ENCODE measurements at regions not wholly inside any gene's neighbourhood (a gene's known extent, or its start where the extent isn't known, plus 50 kb on each side); places are given as distances from the start of the nearest gene placed in this dataset.
"Not testable (repeated sequence)": the region's sequence is repeated elsewhere in the genome, so short reads cannot be mapped to it uniquely, and the experiment has no call there.

GRCh38 chr2:106257830-106258229 is 63.7 kb upstream of the UXS1 start:
- DNase-seq (ENCODE audit: low read depth) = no peak

DNA sequence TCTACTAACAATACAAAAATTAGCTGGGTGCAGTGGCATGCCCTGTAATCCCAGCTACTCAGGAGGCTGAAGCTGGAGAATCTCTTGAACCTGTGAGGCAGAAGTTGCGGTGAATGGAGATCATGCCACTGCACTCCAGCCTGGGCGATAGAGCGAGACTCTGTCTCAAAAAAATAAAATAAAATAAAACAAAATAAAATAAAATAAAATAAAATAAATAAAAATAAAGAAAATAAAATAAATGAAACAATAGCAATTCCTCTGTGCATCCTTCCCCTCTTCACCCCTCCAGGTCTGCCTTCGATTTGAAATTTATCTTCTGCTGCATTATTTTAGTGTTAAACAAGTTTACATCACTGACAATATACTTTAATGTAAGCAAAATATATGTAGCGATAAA is 63.0 kb upstream of the UXS1 start:
- DNase-seq (ENCODE audit: low read depth) = no peak

DNA sequence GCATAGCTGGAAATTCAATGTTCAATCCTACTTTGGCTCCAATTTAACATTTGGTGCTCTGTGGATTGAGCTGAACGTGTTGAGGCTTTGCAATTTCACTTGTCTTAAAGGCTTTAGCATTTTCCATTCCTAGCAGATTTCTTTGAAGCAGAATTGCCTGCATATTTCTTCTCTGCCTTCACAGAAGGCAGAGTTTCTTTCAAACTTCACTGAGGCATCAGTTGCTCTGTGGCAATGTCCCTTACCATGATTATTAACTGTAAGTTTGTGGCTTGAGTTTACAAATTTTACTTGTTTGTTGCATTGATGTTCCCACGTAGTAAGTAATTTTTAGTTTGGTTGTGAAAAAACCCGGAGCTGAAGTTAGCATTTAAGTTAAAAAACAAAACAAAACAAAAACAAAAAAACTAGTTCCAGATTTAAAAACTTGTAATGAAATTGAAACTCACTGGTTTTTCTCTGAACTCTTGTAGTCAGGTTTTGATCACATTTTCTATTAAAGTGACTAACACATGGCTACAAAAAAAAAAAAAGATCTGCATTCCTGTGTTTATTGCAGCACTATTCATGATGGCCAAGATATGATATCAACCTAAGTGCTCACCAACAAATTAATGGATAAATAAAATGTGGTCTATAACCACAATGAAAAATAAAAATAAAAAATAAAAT is 55.2 kb upstream of the UXS1 start:
- DNase-seq (ENCODE audit: low read depth) = not testable (repeated sequence)

DNA sequence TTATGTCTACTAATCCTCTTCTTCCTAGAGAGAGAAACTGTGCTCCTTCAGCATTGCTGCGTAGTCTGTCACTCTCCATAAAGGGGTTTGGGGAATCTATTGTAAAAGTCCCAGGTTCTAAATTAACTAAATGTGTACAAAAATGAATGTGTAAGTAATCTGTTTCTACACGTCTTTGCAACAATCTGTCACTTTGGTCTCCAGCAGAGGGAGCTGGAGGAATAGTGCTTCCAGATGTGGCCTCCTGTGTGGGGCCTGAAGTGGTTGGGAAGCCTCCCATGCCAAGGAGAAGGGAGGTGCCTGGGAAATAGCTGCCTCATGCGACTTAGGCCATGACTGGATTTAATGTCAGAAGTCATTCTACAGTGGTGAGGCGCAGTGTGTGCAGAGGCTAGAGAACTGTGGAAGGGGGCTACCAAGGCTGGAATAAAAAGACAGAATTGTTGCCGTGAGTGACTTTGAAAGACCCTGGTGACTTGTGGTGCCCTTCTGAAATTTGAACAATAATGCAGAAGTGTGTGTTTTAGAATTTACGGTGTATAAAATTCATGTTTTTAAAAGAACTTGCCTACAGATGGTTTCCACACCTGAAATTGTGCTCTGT is 54.5 kb upstream of the UXS1 start:
- DNase-seq (ENCODE audit: low read depth) = not testable (repeated sequence)

All from forelimb muscle (tissue), 1 donor.